Naive thymus-derived CD4-positive, alpha-beta T cell (primary cell): ENCODE measurements at regions not wholly inside any gene's neighbourhood (a gene's known extent, or its start where the extent isn't known, plus 50 kb on each side); places are given as distances from the start of the nearest gene placed in this dataset.
"Not testable (repeated sequence)": the region's sequence is repeated elsewhere in the genome, so short reads cannot be mapped to it uniquely, and the experiment has no call there.

ENCODE experiments used
- ATAC-seq: fragments of 150-1000 bp; cut with Tn5 transposase; 2 replicates; pipeline ENCODE4 v1.10.0; 2021; ENCODE audit warnings: mild to moderate bottlenecking, moderate library complexity
- CTCF ChIA-PET: fragments of 350-600 bp; sonication (Branson Sonifier 250); formaldehyde crosslinking; loops from one replicate; lab custom pipeline; 2021; ENCODE audit warnings: antibody characterized with exemption; lab: Charles Lee
- POLR2A ChIA-PET: fragments of 350-600 bp; sonication (Branson Sonifier 250); formaldehyde crosslinking; loops from one replicate; lab custom pipeline; 2021; ENCODE audit warnings: antibody characterized with exemption, inconsistent platforms; lab: Charles Lee
- DNase-seq, 9 donors: peaks; one replicate each; pipeline versions ENCODE4 v3.0.0 to v3.0.0-alpha.2; 2020 to 2022; ENCODE audit warnings: mixed read lengths in 1 of 9
- H3K27ac ChIP-seq: one replicate; pipeline ENCODE4 v1.7.0; 2013; ENCODE audit warnings: mild to moderate bottlenecking, low read depth, low read length, moderate library complexity
- H3K27me3 ChIP-seq, 2 donors: one replicate each; pipeline ENCODE4 v1.7.0; 2013; ENCODE audit warnings: low read length in 2 of 2, mild to moderate bottlenecking in 2 of 2, moderate library complexity in 2 of 2; ENCODE audit not compliant: control insufficient read depth in 2 of 2, insufficient read depth in 2 of 2
- H3K36me3 ChIP-seq, 3 experiments: 1 replicate in 2 of 3; 2 replicates in 1 of 3; pipeline ENCODE4 v1.7.0; 2013; ENCODE audit warnings: low read length in 3 of 3, mild to moderate bottlenecking in 3 of 3, moderate library complexity in 1 of 3; ENCODE audit not compliant: insufficient read depth in 3 of 3, control insufficient read depth in 2 of 3
- H3K4me1 ChIP-seq, 2 donors: one replicate each; pipeline ENCODE4 v1.7.0; 2013; ENCODE audit warnings: low read length in 2 of 2, mild to moderate bottlenecking in 2 of 2, moderate library complexity in 1 of 2; ENCODE audit not compliant: control insufficient read depth in 2 of 2, insufficient read depth in 2 of 2
- H3K4me3 ChIP-seq: 2 replicates; pipeline ENCODE4 v1.7.0; 2013; ENCODE audit warnings: mild to moderate bottlenecking, low read length
- H3K9me3 ChIP-seq, 3 experiments: 1 replicate in 2 of 3; 2 replicates in 1 of 3; pipeline ENCODE4 v1.7.0; 2013; ENCODE audit warnings: low read length in 3 of 3; ENCODE audit not compliant: control insufficient read depth in 2 of 3
- H3K27ac Mint-ChIP-seq, 9 donors: one replicate each; pipeline ENCODE4 v1.8.0; 2020 to 2022; ENCODE audit warnings: mixed read lengths in 9 of 9, mild to moderate bottlenecking in 8 of 9, moderate library complexity in 5 of 9, inconsistent platforms in 2 of 9
- H3K27me3 Mint-ChIP-seq, 5 donors: one replicate each; pipeline ENCODE4 v1.8.0; 2021 to 2022; ENCODE audit warnings: mixed read lengths in 5 of 5, mild to moderate bottlenecking in 1 of 5
- H3K36me3 Mint-ChIP-seq, 5 donors: one replicate each; pipeline ENCODE4 v1.8.0; 2020 to 2022; ENCODE audit warnings: mixed read lengths in 5 of 5, mild to moderate bottlenecking in 3 of 5, inconsistent platforms in 1 of 5
- H3K4me1 Mint-ChIP-seq, 7 donors: one replicate each; pipeline ENCODE4 v1.8.0; 2020 to 2022; ENCODE audit warnings: mixed read lengths in 7 of 7, mild to moderate bottlenecking in 3 of 7, inconsistent platforms in 1 of 7
- H3K4me3 Mint-ChIP-seq, 10 donors: one replicate each; pipeline ENCODE4 v1.8.0; 2020 to 2022; ENCODE audit warnings: mild to moderate bottlenecking in 10 of 10, mixed read lengths in 10 of 10, moderate library complexity in 6 of 10, inconsistent platforms in 2 of 10
- H3K9me3 Mint-ChIP-seq, 11 donors: one replicate each; pipeline ENCODE4 v1.8.0; 2020 to 2022; ENCODE audit warnings: mixed read lengths in 11 of 11, mild to moderate bottlenecking in 4 of 11, inconsistent platforms in 1 of 11, moderate library complexity in 1 of 11
- intact Hi-C, 2 donors: fragments of 100-400 bp; cut with micrococcal nuclease; formaldehyde crosslinking; loops; one replicate each; pipeline ENCODE4 v1.15.1; 2023

DNA sequence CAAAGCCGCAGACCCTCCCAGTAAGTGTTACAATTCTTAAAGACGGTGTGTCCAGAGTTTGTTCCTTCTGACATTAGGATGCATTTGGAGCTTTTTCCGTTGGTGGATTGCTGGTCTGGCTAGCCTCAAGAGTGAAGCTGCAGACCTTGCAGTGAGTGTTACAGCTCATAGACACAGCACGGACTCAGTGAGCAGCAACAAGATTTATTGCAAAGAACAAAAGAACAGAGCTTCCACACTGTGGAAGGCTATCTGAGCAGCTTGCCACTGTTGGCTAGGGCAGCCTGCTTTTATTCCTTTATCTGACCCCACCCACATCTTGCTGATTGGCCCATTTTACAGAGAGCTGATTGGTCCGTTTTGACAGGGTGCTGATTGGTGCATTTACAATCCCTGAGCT is 242.8 kb upstream of the SGCG start:
- no peaks in the 10 kb centered on the region for H3K27me3 ChIP-seq
- Mint-ChIP-seq H3K27me3 (peaks cover 0 to 5% (median 0%) of the 10 kb centered on the region in 5 donors), H3K36me3 (no peaks in the 10 kb centered on the region), H3K4me1 (no peaks in the 10 kb centered on the region), H3K27ac (no peak overlapping the region), H3K9me3 (no peaks in the 10 kb centered on the region), H3K4me3 (no peak overlapping the region)
- intact Hi-C loops = no loop called here
- no peak overlapping the region for H3K4me3 ChIP-seq
- ChIA-PET CTCF (no interaction called here), POLR2A (no interaction called here)
- H3K36me3 ChIP-seq = no peaks in the 10 kb centered on the region
- no peaks in the 10 kb centered on the region for H3K9me3 ChIP-seq
- ATAC-seq (no peak), DNase-seq (no peak)
- no peaks in the 10 kb centered on the region for H3K4me1 ChIP-seq
- H3K27ac ChIP-seq = no peak overlapping the region

DNA sequence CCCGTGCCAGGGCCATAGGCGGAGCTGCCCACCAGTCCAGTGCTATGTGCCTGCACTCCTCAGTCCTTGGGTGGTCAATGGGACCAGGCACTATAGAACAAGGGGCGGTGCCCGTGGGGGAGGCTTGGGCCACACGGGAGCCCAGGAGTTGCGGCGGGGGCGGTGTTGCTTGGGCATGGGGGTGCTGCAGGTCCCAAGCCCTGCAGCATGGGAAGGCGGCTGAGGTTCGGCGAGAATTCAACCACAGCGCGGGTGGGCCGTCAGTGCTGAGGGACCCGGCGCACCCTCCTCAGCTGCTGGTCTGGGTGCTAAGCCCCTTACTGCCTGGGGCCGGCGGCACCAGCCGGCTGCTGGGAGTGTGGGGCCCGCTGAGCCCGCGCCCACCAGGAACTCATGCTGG is 242.2 kb upstream of the SGCG start:
- Histone ChIP-seq H3K36me3 (no peaks in the 10 kb centered on the region), H3K4me1 (no peaks in the 10 kb centered on the region), H3K9me3 (no peaks in the 10 kb centered on the region), H3K27me3 (no peaks in the 10 kb centered on the region), H3K4me3 (no peak overlapping the region), H3K27ac (no peak overlapping the region)
- peaks cover 0 to 5% (median 0%) of the 10 kb centered on the region in 5 donors for H3K27me3 Mint-ChIP-seq
- DNase-seq (no peak), ATAC-seq (no peak)
- intact Hi-C loops = no loop called here
- CTCF ChIA-PET = no interaction called here
- no peaks in the 10 kb centered on the region for H3K36me3 Mint-ChIP-seq
- POLR2A ChIA-PET = no interaction called here
- H3K27ac Mint-ChIP-seq = no peak overlapping the region
- no peaks in the 10 kb centered on the region for H3K4me1 Mint-ChIP-seq
- H3K9me3 Mint-ChIP-seq = peaks cover 0 to 1% (median 0%) of the 10 kb centered on the region in 11 donors
- H3K4me3 Mint-ChIP-seq = no peak overlapping the region

DNA sequence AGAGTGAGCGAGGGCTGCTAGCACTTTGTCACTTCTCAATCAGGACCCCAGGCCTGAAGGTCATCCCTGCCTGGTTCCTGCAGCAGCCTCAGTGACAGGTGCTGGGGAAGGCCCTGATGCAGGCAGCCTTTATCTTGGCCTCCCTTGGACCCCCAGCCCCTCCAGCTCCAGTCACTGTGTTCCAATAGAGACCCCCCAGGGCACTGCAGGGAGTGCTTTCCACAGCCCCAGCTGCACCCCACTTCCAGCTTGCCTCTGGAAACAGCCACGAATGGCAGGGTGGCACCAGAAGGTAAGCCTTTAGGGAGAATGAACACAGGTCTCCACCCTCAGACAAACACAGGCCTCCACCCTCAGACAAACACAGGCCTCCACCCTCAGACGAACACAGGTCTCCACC is 241.6 kb upstream of the SGCG start:
- Mint-ChIP-seq H3K27ac (no peak overlapping the region), H3K4me3 (no peak overlapping the region), H3K4me1 (no peaks in the 10 kb centered on the region), H3K27me3 (peaks cover 0 to 10% (median 0%) of the 10 kb centered on the region in 5 donors), H3K36me3 (no peaks in the 10 kb centered on the region), H3K9me3 (peaks cover 0 to 1% (median 0%) of the 10 kb centered on the region in 11 donors)
- intact Hi-C loops = no loop called here
- ATAC-seq (no peak), DNase-seq (no peak)
- no peaks in the 10 kb centered on the region for H3K36me3 ChIP-seq
- ChIA-PET POLR2A (no interaction called here), CTCF (no interaction called here)
- H3K27ac ChIP-seq = no peak overlapping the region
- H3K27me3 ChIP-seq = no peaks in the 10 kb centered on the region
- no peaks in the 10 kb centered on the region for H3K4me1 ChIP-seq
- no peak overlapping the region for H3K4me3 ChIP-seq
- no peaks in the 10 kb centered on the region for H3K9me3 ChIP-seq

DNA sequence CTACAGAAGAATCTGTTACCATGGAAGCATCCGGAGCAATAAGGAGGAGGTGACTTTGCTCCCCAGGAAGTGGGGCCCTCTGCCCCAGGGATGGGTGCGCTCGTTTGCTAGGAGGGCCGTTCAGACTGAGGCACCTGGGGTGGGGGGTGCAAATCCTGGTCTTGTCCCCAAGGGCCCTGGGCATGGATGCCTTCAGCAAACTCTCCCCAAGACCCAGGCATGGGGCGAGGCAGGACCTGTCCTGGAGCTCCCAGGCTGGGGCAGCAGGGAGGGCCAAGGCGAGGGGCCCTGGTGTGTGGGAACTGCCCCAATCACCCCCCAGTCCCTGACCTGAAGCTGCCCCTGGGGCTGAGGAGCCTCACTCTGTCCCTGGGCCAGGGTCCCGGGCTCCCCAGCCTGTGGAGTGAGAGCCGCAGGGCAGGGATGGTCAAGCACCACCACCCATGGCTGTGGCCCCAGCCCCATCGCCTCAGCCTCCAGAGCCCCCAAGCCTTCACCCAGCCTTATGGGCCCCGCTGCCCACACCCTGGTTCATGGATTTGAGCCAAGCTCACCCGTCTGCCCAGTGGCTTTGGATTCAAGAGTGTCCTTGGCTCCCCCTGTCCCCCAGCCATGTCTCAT is 240.6 kb upstream of the SGCG start:
- no peak overlapping the region for H3K27ac ChIP-seq
- no peaks in the 10 kb centered on the region for H3K27me3 ChIP-seq
- no peak for DNase-seq
- Mint-ChIP-seq H3K9me3 (peaks cover 0 to 2% (median 0%) of the 10 kb centered on the region in 11 donors), H3K4me1 (no peaks in the 10 kb centered on the region), H3K27ac (no peak overlapping the region), H3K27me3 (peaks cover 0 to 17% (median 6%) of the 10 kb centered on the region in 5 donors), H3K4me3 (no peak overlapping the region), H3K36me3 (no peaks in the 10 kb centered on the region)
- no peak for ATAC-seq
- no peaks in the 10 kb centered on the region for H3K9me3 ChIP-seq
- intact Hi-C loops = loop anchor here in 1 of 2 donors (10.0 kb wide), 1 partner anchor 1435 kb away; no protein-coding TSS in a partner anchor
- H3K36me3 ChIP-seq = no peaks in the 10 kb centered on the region
- no peak overlapping the region for H3K4me3 ChIP-seq
- ChIA-PET POLR2A (no interaction called here), CTCF (no interaction called here)
- H3K4me1 ChIP-seq = no peaks in the 10 kb centered on the region

DNA sequence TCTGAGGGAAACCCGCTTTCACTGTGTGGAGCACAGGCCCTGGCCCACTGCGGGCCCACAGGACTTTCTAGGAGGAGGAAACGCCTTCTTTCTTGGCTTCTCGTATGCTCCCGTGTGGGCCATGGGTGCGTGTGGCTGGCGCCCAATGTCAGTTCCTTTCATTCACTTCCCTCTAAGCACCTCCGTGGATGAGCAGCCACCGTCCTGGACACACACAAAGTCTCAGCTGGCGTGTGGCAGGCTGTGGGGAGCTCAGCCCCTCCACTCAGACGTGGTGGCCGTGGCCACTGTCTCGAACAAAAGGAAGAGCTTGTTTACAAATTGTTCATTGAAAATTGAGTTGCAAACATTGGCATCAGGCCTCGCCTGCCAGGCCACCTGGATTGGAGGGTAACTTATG is 240.0 kb upstream of the SGCG start:
- Mint-ChIP-seq H3K27ac (no peak overlapping the region), H3K9me3 (peaks cover 0 to 2% (median 0%) of the 10 kb centered on the region in 11 donors), H3K27me3 (peaks cover 0 to 17% (median 6%) of the 10 kb centered on the region in 5 donors), H3K36me3 (no peaks in the 10 kb centered on the region), H3K4me1 (no peaks in the 10 kb centered on the region), H3K4me3 (no peak overlapping the region)
- Histone ChIP-seq H3K27me3 (no peaks in the 10 kb centered on the region), H3K36me3 (no peaks in the 10 kb centered on the region), H3K4me3 (no peak overlapping the region), H3K27ac (no peak overlapping the region), H3K9me3 (no peaks in the 10 kb centered on the region), H3K4me1 (no peaks in the 10 kb centered on the region)
- ChIA-PET POLR2A (no interaction called here), CTCF (no interaction called here)
- intact Hi-C loops = loop anchor here in 1 of 2 donors (10.0 kb wide), 1 partner anchor 1434 kb away; no protein-coding TSS in a partner anchor
- ATAC-seq = no peak
- no peak for DNase-seq

DNA sequence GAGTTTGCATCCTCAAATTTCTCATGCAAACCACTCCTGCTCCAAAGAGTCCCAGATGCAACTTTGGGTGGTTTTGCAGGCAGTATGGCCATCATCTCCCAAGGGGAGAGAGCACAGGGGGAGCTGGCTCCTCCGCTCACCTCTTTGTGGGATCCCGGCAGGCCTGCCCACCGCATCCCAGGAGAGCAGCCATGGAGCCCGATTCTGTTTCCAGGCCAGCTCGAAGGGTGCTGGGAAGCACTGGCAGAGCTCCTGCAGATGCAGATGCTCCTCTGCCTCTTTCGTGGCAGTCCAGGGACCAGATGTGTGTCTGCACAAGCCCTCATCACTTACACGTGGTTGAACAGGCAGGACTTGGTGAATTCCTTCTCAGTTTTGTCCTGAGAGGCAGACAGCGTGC is 239.3 kb upstream of the SGCG start:
- ATAC-seq, H3K36me3 Mint-ChIP-seq, H3K9me3 Mint-ChIP-seq, POLR2A ChIA-PET, H3K4me3 ChIP-seq, H3K9me3 ChIP-seq, H3K4me3 Mint-ChIP-seq, H3K4me1 ChIP-seq, CTCF ChIA-PET, H3K27ac Mint-ChIP-seq, H3K27me3 ChIP-seq, H3K4me1 Mint-ChIP-seq, DNase-seq, H3K27ac ChIP-seq, H3K36me3 ChIP-seq: not testable (repeated sequence)
- intact Hi-C loops = loop anchor here in 1 of 2 donors (10.0 kb wide), 1 partner anchor 1433 kb away; no protein-coding TSS in a partner anchor
- peaks cover 0 to 12% (median 6%) of the 10 kb centered on the region in 5 donors for H3K27me3 Mint-ChIP-seq

DNA sequence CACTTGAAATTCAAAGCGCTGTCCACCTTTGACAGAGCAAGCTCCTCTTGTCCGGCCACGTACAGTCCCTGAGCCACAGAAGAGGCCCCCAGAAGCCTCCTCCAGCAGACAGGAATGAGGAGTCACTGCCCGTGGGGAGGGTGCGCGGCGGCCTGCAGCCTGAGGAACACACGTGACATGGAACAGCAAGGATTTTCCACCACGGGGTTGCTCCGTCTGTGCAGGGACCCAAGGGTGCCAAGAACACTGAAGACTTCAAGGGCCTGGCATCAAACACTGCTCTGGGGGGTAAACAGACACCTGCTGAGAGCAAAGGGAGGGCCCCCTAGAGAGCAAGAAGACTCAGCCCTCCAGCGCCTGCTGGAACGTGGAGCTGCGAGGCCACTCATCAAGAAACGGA is 237.9 kb upstream of the SGCG start:
- H3K9me3 ChIP-seq, H3K27ac ChIP-seq, H3K9me3 Mint-ChIP-seq, ATAC-seq, H3K27ac Mint-ChIP-seq, H3K4me3 Mint-ChIP-seq, H3K4me1 ChIP-seq, H3K4me3 ChIP-seq, CTCF ChIA-PET, H3K36me3 ChIP-seq, H3K27me3 ChIP-seq, POLR2A ChIA-PET, H3K36me3 Mint-ChIP-seq, H3K4me1 Mint-ChIP-seq, DNase-seq: not testable (repeated sequence)
- intact Hi-C loops = loop anchor here in 1 of 2 donors (10.0 kb wide), 1 partner anchor 1432 kb away; no protein-coding TSS in a partner anchor
- peaks cover 0 to 12% (median 6%) of the 10 kb centered on the region in 5 donors for H3K27me3 Mint-ChIP-seq
